ENCODE measurements at regions not wholly inside any gene's neighbourhood (a gene's known extent, or its start where the extent isn't known, plus 50 kb on each side); places are given as distances from the start of the nearest gene placed in this dataset.
"Not testable (repeated sequence)": the region's sequence is repeated elsewhere in the genome, so short reads cannot be mapped to it uniquely, and the experiment has no call there.

DNA sequence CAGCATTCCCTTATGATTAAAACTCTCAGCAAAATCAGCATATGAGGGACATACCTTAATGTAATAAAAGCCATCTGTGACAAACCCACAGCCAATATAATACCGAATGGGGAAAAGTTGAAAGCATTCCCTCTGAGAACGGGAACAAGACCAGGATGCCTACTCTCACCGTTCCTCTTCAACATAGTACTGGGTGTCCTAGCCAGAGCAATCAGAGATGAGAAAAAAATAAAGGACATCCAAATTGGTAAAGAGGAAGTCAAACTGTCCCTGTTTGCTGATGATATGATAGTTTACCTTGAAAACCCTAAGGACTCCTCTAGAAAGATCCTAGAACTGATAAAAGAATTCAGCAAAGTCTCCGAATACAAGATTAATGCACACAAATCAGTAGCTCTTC lies 141.6 kb upstream of the MAN1A1 start:
- DNase-seq (ENCODE audit: low read depth): not testable (repeated sequence)

DNA sequence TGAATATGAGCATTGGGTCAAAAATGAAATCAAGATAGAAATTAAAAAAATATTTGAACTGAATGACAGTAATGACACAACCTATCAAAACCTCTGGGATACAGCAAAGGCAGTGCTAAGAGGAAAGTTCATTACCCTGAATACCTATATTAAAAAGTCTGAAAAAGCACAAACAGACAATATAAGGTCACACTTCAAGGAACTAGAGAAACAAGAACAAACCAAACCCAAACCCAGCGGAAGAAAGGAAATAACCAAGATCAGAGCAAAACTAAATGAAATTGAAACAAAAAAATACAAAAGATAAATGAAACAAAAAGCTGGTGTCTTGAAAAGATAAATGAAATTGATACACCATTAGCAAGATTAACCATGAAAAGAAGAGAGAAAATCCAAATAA lies 140.5 kb upstream of the MAN1A1 start:
- DNase-seq (ENCODE audit: low read depth): not testable (repeated sequence)

DNA sequence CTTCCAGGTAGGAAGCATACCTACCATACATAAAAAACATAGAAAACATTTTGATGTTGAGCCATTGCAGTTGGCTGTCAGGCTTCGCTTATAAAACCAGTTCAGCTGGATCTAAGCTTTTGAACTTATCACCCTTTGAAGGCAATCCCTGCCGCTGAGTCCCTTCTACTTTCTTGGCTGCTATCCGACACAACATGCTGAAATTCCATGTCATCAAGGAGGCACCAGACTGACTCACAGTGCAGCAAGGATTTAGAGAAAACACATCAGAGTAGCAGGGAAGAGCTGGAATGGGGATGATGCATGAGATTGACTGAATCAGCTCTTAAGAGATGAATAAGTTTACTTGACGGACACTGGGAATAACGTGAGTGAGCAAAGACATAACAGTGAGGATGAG lies 135.0 kb upstream of the MAN1A1 start:
- DNase-seq (ENCODE audit: low read depth): no peak

DNA sequence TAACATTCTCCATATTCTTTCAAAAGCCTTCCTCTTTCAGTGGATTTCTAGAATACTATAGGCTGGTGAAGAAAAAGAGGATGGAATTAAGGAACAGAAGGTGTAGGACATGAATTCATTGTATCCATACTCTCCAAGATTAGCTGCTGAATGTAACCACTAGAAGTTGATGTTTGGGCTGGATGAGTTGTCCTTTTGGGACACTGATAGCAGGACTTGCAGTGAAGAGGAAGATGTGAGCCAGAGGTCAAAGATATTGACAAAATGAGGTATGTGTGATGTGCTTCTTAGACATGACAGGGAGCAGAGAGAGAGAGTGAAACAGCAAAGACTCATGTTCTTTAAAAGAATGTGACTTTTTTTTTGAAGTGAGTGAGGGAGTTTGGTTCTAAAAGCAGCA lies 134.3 kb upstream of the MAN1A1 start:
- no peak for DNase-seq (ENCODE audit: low read depth)

DNA sequence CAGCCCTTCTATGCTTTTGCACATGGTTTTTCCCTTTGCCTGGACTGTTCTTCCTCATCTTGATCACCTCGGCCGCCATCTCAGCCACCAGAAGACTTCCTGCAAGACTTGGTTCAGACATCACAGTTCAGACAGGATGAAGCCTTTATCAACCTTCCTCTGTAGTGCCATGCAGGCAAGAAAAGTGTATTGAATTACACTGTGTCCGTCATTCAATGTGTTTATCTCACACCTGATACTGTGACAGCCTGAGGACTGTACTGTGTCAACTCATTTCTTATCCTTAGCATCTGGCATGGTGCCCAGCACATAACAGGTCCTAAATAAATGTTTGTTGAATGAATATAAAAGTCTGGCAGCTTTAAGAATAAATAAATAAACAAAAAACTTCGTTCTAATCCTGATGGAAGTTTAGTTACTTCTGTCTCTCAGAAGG lies 133.3 kb upstream of the MAN1A1 start:
- DNase-seq (ENCODE audit: low read depth): no peak

DNA sequence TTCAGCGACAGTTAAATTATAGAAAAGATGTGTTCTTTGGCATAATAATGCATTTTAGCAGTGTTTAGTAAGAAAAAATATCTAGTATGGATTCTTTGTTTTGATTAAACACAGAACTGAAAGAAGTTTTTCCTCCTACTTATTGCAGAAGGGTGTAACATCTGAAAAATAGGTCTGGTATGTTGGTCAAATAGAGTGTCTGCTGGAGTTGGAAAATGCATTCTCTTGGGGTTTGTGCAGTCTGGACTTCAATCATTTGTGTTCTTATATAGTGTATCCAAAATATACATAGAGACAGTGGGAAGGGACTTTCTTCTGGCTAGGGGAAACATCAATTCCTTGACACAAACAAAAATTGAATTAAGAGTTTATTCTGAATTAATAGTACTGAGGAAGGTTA lies 132.4 kb upstream of the MAN1A1 start:
- no peak for DNase-seq (ENCODE audit: low read depth)

DNA sequence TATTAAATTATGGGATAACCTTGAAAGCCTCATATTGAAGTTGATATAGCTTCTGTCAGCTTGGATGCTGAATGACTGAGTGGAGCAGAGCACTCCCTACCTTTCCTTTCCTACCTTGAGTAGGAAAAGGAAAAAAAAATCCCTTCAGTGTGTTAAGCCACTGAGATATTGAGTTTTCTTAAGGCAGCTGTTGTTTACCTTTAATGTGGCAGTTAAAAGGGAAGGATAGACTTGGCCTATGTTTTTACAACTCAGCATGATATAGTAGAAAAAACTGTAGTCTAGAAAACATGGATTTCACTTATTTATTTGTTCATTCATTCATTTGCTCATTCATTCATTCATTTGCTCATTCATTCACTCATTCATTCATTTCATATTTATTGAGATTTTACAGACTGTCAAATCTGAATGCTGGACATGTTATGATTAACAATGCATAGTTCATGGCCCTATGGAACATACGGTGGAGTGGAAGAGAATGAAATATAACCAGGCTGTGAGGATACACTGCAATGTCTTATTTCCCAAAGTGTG lies 131.5 kb upstream of the MAN1A1 start:
- DNase-seq (ENCODE audit: low read depth): no peak

DNA sequence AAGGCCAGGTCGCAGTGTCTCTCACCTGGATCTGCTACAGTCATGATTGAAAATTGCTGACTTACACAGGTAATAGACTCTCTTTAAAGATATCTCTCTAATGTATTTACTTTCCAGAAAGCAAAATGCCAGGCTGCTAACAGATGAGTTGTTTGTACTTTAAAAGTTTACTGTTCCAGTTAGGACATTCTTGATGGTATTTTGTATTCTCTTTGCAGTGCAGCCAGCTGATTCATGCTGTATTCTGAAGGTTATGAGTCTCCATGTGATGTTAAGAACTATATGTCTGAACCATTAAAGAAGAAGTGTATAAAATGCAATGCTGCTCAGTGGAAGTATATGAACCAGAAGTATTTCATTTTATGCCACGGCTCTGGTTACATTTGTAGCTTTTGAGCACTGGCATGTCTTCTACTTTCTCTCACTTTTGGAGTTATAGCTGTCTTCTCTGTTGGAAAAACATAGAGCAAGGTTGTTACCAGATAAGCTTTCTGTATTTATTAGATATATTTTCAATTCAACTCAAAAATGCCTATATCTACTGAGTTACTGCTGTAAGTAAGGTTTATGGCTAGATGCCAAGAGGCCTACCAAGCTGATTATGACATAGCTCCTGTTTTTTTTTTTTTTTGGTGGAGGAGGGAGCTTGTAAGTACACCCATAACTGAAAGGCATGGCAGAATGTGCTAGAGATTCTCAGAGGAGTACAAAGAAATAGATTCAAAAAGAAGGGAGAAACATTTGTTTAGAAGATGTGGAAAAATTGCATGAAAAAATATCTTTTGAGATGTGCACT lies 130.5 kb upstream of the MAN1A1 start:
- DNase-seq (ENCODE audit: low read depth): no peak

DNA sequence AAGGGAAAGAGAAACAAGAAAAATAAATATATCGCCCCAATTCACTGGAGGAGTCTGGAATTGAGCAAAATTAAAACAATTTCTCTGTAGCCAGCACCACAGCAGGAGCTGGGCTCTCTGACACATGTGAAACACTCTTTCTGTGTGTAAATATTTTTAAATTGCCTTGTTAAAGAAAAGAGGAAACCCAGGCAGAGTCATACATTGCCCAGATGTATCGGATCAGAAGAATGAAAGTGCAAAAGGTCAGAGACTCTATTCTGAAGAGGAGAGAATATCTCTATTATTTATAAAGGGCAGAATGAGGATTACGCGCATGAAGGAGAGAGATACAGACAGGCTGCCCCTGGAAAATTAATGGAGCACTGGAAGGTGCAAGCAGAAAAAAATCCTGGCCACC lies 127.0 kb upstream of the MAN1A1 start:
- no peak for DNase-seq (ENCODE audit: low read depth)

DNA sequence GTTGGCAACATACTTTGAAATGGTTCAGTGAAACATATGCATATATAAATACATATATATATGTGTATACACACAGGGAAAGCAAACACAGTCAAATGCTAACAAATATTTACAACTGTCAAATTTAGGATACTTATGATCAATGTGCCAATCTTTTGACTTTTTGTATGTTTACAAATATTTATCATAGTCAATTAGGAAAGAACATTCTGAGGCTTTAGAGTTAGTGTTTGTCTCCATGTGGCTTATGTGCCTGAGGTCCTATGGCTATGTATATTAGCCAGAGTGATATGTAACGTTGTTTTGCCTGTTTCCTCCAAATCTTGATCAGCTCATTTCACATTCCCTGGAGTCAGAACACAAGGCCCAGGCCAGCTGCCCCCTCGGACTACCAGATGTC lies 126.5 kb upstream of the MAN1A1 start:
- DNase-seq (ENCODE audit: low read depth): no peak

DNA sequence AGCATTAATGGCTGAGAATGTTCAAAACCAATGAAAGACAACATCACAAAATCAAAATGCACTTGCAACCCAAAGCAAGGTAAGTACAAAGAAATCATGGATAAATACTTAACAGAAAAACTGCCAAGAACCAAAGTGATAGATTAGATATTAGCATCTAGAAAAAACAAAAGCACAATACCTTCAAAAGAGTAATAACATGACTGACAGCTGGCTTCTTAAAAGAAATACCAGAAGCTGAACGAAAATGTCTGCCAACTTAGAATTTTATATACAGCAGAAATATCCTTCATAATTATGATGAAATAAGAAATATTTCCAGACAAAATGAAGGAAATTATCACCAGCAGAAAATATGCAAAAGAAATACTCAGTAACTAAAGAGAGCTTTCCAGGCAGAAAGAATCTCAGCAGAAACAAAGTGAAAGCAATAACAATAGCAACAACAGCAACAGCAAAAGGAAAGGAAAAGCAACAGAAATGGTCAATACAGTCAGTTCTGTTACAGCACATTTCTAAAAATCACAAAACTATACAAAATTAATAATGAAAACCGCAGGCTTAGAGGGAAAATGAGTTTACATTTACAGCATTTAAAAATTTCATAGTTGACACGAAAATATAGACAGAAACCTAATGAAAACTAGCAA lies 121.5 kb upstream of the MAN1A1 start:
- DNase-seq (ENCODE audit: low read depth): no peak

DNA sequence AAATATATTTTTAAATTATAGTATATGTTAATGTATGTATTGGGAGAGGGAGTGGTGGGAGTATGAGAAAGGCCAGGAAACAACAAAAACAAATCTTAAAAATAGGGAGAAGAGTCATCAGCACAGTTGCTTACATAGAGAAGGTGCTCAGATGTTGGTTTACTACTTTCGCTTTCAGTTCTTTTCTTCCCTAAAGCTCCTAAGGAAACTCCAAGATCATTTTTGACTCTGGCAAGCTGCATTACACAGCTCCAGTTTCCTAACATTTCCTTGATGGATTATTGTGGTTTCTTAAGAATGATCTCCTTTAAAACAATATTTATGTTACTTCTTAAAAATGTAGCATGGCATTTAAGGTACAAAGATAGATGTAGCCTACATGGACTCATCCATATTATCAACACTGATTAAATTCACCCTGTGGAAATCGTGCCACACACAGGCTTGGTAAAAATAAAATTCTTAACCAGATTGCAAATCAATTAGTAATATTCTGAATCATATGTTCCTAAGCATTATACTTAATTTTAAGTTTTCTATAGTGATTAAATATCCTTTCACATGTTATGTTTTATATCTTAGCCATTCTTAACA lies 118.0 kb upstream of the MAN1A1 start:
- DNase-seq (ENCODE audit: low read depth): no peak

DNA sequence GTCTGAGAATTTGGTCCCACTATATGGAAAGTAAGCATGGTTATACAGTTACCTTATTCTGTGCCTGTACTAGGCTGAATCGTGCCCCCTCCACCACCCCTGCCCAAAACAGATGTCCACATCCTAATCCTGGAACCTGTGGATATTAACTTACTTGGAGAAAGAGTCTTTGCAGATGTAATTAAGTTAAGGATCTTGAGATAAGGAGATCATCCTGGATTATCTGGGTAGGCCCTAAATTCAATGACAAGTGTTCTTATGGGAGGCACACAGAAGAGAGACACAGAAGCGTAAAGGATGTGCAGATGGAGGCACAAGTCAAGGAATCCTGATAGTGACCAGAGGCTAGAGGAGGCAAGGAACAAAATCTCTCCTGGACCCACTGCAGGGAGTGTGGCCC lies 116.7 kb upstream of the MAN1A1 start:
- no peak for DNase-seq (ENCODE audit: low read depth)

DNA sequence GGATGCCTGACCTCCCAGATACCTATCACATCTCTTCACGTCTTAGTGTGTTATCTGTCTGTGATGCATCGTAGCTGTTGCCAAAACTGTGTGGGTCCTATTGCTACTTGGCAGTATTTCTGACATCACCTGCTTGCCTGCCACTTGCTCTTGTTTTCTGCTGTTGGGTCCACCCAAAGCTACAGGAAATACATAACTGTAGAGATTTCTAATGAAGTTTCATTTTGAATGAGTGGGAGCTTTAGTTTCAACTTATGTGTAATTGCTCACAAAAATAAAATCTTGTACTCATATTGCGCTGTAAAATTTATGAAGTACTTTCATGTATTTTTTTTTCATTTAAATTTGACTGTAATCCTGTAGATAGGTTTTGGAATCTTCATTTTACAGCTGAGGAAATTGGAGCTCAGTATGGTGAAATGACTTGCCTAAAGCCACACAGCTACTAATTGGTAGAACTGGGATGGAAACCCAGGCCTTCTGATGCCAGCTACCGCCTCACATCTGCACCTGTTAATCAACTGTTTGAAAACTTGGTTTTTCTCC lies 113.6 kb upstream of the MAN1A1 start:
- DNase-seq (ENCODE audit: low read depth): no peak

DNA sequence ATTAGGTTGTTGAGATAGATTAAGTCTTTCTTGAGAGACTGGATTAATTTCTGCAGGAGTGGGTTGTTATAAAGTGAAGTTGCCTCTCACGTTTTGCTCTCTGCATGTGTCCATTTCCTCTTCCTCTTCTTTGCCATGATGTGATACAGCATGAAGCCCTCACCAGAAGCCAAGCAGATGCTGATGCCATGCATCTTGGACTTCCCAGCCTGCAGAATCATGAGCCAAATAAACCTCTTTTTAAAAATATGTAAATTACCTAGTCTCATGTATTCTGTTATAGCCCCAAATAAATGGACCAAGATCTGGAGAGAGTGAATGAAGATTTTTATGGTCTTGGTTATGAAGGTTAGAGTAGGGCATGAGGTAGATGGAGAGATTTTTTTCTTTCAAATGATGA lies 111.6 kb upstream of the MAN1A1 start:
- DNase-seq (ENCODE audit: low read depth): no peak

DNA sequence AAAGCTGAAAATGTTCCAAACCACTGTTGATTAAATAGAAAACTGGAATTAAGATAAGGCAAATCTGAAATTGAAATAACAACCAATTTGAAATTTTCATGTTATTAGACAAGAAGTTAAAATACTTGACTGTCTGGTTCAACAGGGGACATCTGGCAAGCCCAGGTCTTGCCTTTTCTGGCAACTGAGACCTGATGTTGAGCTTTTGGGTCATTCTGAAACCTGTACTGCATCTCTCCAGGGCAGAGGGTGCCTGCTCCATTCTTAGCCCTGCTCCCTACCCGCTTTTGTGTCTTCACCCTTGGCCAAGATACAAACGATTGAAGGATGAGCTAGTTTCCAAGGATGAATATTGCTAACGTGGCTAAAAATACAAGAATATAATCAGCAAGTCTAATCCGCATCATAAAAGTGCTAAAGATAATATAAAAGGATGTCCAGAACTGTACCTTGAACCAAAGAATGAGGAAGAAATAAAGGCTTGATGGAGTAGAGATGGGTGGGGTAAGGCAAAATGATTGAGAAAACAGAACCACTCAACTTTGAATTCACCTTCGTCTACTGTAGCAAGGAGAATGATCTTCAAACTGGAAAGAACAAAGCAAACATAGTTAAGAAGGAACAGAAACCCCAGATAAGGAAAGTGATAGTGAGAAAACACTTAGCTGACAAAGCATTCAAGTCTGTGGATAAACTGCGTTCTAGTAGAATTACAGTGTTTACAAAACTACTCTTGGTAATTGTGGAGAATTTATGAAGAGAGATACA lies 109.8 kb upstream of the MAN1A1 start:
- no peak for DNase-seq (ENCODE audit: low read depth)

DNA sequence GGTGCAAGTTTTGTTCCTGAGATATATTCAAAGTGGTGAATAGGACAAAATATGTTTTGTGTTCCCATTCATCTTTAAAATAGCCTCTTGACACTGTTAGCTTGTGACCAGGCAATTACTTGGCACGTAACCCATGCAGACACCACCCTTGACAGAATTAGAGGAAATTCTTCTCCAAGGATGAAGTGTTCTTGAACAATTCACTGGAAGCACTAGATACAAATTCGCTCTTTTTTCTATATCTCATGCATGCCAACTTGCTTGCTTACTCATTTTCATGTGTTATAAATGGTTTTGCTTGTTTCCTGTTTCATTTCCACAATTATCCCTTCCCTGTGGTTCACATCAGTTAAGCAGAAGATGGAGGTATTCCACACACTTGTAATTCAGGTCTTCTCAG lies 105.2 kb upstream of the MAN1A1 start:
- no peak for DNase-seq (ENCODE audit: low read depth)

DNA sequence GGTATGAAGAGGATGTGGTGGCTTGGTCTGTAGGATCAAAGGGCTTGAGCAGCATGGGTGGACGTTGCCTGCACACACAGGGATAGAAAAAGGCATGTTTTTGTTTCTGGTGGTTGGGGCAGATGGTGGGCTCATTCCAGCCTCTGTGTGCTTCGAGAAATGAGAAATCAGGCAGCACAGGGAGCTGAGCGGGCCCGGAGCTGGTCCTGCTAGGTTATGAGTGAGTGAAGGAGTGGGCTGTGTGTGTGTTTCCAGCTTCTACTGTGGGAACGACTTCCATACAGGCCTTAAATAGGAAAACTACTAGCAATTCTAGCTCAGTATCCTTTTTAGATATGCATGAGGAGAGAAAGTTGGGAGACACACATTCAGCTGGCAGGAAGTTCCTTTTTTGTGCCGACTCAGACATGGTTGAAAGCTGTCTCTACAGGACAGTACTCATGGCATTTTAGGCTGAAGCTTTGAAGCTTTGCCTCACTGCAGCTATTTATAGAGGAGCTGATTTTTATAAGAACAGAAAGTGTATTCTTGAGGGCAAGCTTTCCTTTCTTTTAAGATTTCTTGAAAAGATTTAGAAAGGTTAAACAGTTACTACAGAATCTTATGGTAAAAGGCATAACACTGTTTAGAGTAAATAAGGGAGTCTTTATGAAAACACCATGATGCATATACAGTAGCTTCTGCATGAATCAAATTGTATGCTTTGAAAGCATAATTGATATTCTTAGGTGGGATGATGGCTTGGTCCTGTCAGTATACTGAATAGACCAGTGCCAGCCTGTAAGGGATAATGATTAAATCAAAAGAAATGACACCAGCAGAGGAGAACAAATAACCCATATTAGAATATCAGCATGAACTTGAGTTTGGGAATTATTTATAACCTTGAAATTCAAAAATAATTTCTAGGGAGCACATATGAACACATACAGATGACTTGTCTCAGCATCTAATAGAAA lies 104.0 kb upstream of the MAN1A1 start:
- DNase-seq (ENCODE audit: low read depth): no peak

DNA sequence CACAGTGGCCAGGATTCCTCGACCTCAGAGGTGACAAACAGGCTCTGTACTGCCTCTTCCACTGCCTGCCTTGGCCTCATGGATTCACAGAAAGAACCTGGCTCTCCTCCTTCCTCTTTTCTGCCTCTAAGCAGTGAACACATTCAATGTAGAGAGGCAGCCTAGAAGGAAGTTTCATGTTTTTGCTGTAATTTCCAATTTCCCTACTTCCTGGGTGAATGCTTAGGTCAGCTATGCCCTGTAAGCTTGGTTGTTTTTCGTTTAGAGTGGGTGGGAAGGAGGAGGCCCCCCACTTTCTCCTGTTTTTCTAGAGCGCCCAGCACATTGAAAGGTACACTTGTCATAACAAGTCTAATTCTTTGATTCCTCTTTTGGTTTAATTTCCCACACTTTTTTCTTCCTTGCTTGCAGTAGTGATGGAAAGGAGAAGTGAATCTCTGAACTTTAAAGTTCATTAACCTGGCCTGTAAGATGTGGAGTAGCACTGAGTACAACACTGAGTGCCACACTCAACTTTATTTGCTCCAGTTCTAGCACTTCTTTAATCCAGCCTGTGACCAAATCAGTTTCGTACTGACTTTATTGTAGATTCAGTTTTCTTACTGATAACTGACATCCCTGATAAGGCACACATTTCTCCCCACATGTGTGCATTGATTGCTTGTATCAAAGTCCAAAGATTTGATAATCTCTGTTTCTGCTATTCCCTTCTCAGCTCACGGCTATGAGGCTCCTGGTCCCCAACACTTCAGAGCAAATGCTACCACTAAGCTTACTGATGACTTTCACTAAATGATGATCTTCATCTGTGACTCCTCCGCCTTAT lies 100.0 kb upstream of the MAN1A1 start:
- no peak for DNase-seq (ENCODE audit: low read depth)

DNA sequence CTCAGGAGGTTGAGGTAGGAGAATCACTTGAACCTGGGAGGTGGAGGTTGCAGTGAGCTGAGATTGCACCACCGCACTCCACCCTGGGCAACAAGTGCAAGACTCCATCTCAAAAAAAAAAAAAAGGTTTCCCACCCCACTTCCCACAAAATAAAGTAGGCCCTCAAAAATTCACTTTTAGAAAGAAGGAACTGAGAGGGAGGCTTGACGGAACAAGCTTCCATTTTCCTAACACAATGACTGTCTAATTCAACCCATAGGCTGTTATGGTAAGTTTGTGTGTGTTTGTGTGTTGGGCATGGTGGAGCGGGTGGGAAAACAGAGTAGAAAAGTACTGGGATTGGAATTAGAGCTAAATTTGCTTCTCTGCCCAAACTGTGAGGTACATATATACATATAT lies 98.4 kb upstream of the MAN1A1 start:
- DNase-seq (ENCODE audit: low read depth): no peak

Measured in stimulated activated CD8-positive, alpha-beta memory T cell treated with anti-CD3 and anti-CD28 coated beads, Interleukin-7, amount 100 ng/mL, for 24 hours (primary cell).